ENCODE measurements at regions not wholly inside any gene's neighbourhood (a gene's known extent, or its start where the extent isn't known, plus 50 kb on each side); places are given as distances from the start of the nearest gene placed in this dataset.

GRCh38 chr10:108848046-108848445, 1075.3 kb downstream of the XPNPEP1 start:
- Histone ChIP-seq H2BK20ac (ENCODE audit: low read length) (no peak overlapping the region), H2AK5ac (ENCODE audit: low read depth, low read length) (no peak overlapping the region), H3K14ac (ENCODE audit: insufficient read length) (no peak overlapping the region), H3K4me3 (ENCODE audit: extremely low read depth in 1 of 4, insufficient read depth in 2 of 4, low read depth in 3 of 4, low read length in 4 of 4) (no peak overlapping the region), H2BK15ac (ENCODE audit: low read length) (no peak overlapping the region), H2BK12ac (ENCODE audit: low read depth, low read length) (no peak overlapping the region), H4K8ac (ENCODE audit: extremely low read depth, insufficient read depth, low read length) (no peak overlapping the region), H3K9ac (replicated peaks in 1 of 4; ENCODE audit: extremely low read depth in 1 of 4, low read depth in 3 of 4, low read length in 3 of 4) (no peak overlapping the region), H2BK120ac (replicated peaks; ENCODE audit: low read depth, low read length) (no peak overlapping the region), H2BK5ac (ENCODE audit: low read depth, low read length) (no peak overlapping the region), H3K4me2 (ENCODE audit: insufficient read depth in 1 of 2, low read depth in 2 of 2, low read length in 2 of 2) (no peak overlapping the region), H4K5ac (ENCODE audit: insufficient read length, low read depth, low read length) (no peak overlapping the region), H3K79me1 (ENCODE audit: low read depth, low read length) (no peaks in the 10 kb centered on the region), H3K79me2 (ENCODE audit: control insufficient read depth in 1 of 2, insufficient read depth in 2 of 2, low read length in 2 of 2) (no peaks in the 10 kb centered on the region), H4K91ac (replicated peaks; ENCODE audit: insufficient read length, low read length) (no peak overlapping the region), H3K36me3 (ENCODE audit: control insufficient read depth in 2 of 4, insufficient read depth in 4 of 4, low read length in 3 of 4) (no peaks in the 10 kb centered on the region), H2AFZ (ENCODE audit: low read length) (no peak overlapping the region), H3K23me2 (ENCODE audit: low read depth, low read length) (no peaks in the 10 kb centered on the region; the same call in 1 of the 2 replicates), H4K20me1 (replicated peaks in 1 of 2; ENCODE audit: control insufficient read depth in 1 of 2, insufficient read depth in 2 of 2, low read length in 2 of 2) (no peaks in the 10 kb centered on the region), H3K4me1 (replicated peaks in 1 of 4; ENCODE audit: control insufficient read depth in 3 of 4, insufficient read depth in 4 of 4, low read length in 3 of 4) (no peaks in the 10 kb centered on the region), H3K27ac (ENCODE audit: low read depth, low read length) (no peak overlapping the region), H3K56ac (replicated peaks; ENCODE audit: insufficient read length, low read depth, low read length) (no peak overlapping the region), H3K4ac (replicated peaks; ENCODE audit: insufficient read length, low read depth, low read length) (no peak overlapping the region), H3K18ac (ENCODE audit: extremely low read depth, low read length) (no peak overlapping the region), H3K9me3 (ENCODE audit: insufficient read depth in 2 of 2, low read depth in 1 of 2, low read length in 1 of 2) (no peaks in the 10 kb centered on the region), H3K23ac (ENCODE audit: insufficient read length) (no peak overlapping the region), H3K27me3 (replicated peaks in 1 of 4; ENCODE audit: control insufficient read depth in 3 of 4, extremely low read depth in 1 of 4, insufficient read depth in 3 of 4, low read length in 3 of 4) (no peaks in the 10 kb centered on the region)
- FAIRE-seq (no peak), DNase-seq (ENCODE audit: low read depth in 1 of 2, low spot score in 2 of 2) (no peak)
- WGBS, 2 experiments (ENCODE audit: extremely low coverage in 1 of 2, insufficient coverage in 1 of 2, insufficient read length in 1 of 2, insufficient replicate concordance in 2 of 2, low coverage in 1 of 2, low lambda C conversion rate in 2 of 2, missing lambda C conversion rate in 1 of 2), result 89% methylated on average over 1 of the region's 1 CpG; no CpG with 5 or more reads in 1 of the 2 experiments
- TF ChIP-seq SAP30 (IDR thresholded peaks at IDR 0.05; ENCODE audit: insufficient read depth, insufficient replicate concordance, low read length) (no peak), GABPA (IDR thresholded peaks at IDR 0.05; ENCODE audit: borderline replicate concordance, insufficient read depth, low read length) (no peak), NANOG (IDR thresholded peaks at IDR 0.05; ENCODE audit: insufficient read depth, low read depth, low read length, poor library complexity, severe bottlenecking) (no peak), CTBP2 (IDR thresholded peaks at IDR 0.05; ENCODE audit: borderline replicate concordance, insufficient read depth, insufficient read length, low read length) (no peak), BACH1 (IDR thresholded peaks at IDR 0.05; ENCODE audit: low read length) (no peak), TEAD4 (IDR thresholded peaks at IDR 0.05; ENCODE audit: low read depth, low read length) (no peak), CHD2 (IDR thresholded peaks at IDR 0.05; ENCODE audit: low read length) (no peak)
- TF ChIP-seq, protein P1, sequence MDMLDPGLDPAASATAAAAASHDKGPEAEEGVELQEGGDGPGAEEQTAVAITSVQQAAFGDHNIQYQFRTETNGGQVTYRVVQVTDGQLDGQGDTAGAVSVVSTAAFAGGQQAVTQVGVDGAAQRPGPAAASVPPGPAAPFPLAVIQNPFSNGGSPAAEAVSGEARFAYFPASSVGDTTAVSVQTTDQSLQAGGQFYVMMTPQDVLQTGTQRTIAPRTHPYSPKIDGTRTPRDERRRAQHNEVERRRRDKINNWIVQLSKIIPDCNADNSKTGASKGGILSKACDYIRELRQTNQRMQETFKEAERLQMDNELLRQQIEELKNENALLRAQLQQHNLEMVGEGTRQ (IDR thresholded peaks at IDR 0.05; ENCODE audit: low read length), result no peak
- ChIA-PET POLR2A (ENCODE audit: partially characterized antibody) (no interaction called here), CTCF (ENCODE audit: partially characterized antibody) (no interaction called here)
